ENCODE measurements at regions not wholly inside any gene's neighbourhood (a gene's known extent, or its start where the extent isn't known, plus 50 kb on each side); places are given as distances from the start of the nearest gene placed in this dataset.

- DNase-seq = no peak
- 90 to 92% methylated on average over 3 of the region's 3 CpGs for WGBS, 2 experiments (ENCODE audit: low coverage in 1 of 2, low lambda C conversion rate in 2 of 2, missing lambda C conversion rate in 2 of 2)
- no peaks in the 10 kb centered on the region for H3K27me3 ChIP-seq (replicated peaks; ENCODE audit: insufficient read depth)
These were observed 729.6 kb upstream of the NR2F2 start for GRCh38 chr15:95600884-95601283.

GRCh38 chr15:95601525-95601924 is 729.0 kb upstream of the NR2F2 start:
- Histone ChIP-seq H3K4me3 (no peak overlapping the region), H3K9me3 (ENCODE audit: low read depth) (no peaks in the 10 kb centered on the region), H3K79me2 (ENCODE audit: insufficient read depth) (no peaks in the 10 kb centered on the region), H3K9ac (no peak overlapping the region), H4K20me1 (ENCODE audit: insufficient read depth) (no peaks in the 10 kb centered on the region), H3K9me2 (ENCODE audit: insufficient read depth) (no peaks in the 10 kb centered on the region), H3K27ac (no peak overlapping the region), H3F3A (ENCODE audit: insufficient read depth) (no peaks in the 10 kb centered on the region), H3K36me3 (ENCODE audit: low read depth) (no peaks in the 10 kb centered on the region), H3K4me2 (ENCODE audit: unreplicated experiment) (no peak overlapping the region), H2AFZ (no peak overlapping the region), H3K4me1 (ENCODE audit: insufficient read depth) (peaks cover 13% of the 10 kb centered on the region), H3K27me3 (replicated peaks; ENCODE audit: insufficient read depth) (no peaks in the 10 kb centered on the region)
- TF ChIP-seq EZH2 (IDR thresholded peaks at IDR 0.05; ENCODE audit: insufficient read depth, poor library complexity, severe bottlenecking) (no peak), EZH2phosphoT487 (IDR thresholded peaks at IDR 0.05; ENCODE audit: insufficient read depth, low read depth) (no peak)
- no peak for DNase-seq
- in situ Hi-C loops (cut with MboI) = no loop called here
- 87 to 95% methylated on average over 5 of the region's 5 CpGs for WGBS, 2 experiments (ENCODE audit: low coverage in 1 of 2, low lambda C conversion rate in 2 of 2, missing lambda C conversion rate in 2 of 2)

More at GRCh38 chr15:95600884-95601283, 729.6 kb upstream of the NR2F2 start:
- in situ Hi-C loops (cut with MboI) = no loop called here
- no peak overlapping the region for H3K27ac ChIP-seq
- no peak overlapping the region for H3K9ac ChIP-seq
- no peak overlapping the region for H2AFZ ChIP-seq
- H3K4me3 ChIP-seq = no peak overlapping the region
- H3K9me2 ChIP-seq (ENCODE audit: insufficient read depth) = no peaks in the 10 kb centered on the region
- H3F3A ChIP-seq (ENCODE audit: insufficient read depth) = no peaks in the 10 kb centered on the region
- no peaks in the 10 kb centered on the region for H4K20me1 ChIP-seq (ENCODE audit: insufficient read depth)
- no peaks in the 10 kb centered on the region for H3K36me3 ChIP-seq (ENCODE audit: low read depth)
- no peak for TF ChIP-seq EZH2phosphoT487 (IDR thresholded peaks at IDR 0.05; ENCODE audit: insufficient read depth, low read depth)
- no peak for TF ChIP-seq EZH2 (IDR thresholded peaks at IDR 0.05; ENCODE audit: insufficient read depth, poor library complexity, severe bottlenecking)
- H3K79me2 ChIP-seq (ENCODE audit: insufficient read depth) = no peaks in the 10 kb centered on the region
- H3K4me2 ChIP-seq (ENCODE audit: unreplicated experiment) = no peak overlapping the region
- H3K4me1 ChIP-seq (ENCODE audit: insufficient read depth) = peaks cover 13% of the 10 kb centered on the region
- H3K9me3 ChIP-seq (ENCODE audit: low read depth) = no peaks in the 10 kb centered on the region

GRCh38 chr15:95603802-95604201 is 726.7 kb upstream of the NR2F2 start:
- Histone ChIP-seq H4K20me1 (ENCODE audit: insufficient read depth) (no peaks in the 10 kb centered on the region), H3K79me2 (ENCODE audit: insufficient read depth) (no peaks in the 10 kb centered on the region), H3K4me3 (no peak overlapping the region), H3K27me3 (replicated peaks; ENCODE audit: insufficient read depth) (no peaks in the 10 kb centered on the region), H3K27ac (no peak overlapping the region), H3K9ac (no peak overlapping the region), H3K4me2 (ENCODE audit: unreplicated experiment) (no peak overlapping the region), H3K9me3 (ENCODE audit: low read depth) (no peaks in the 10 kb centered on the region), H3F3A (ENCODE audit: insufficient read depth) (peaks cover 4% of the 10 kb centered on the region), H2AFZ (no peak overlapping the region), H3K36me3 (ENCODE audit: low read depth) (no peaks in the 10 kb centered on the region), H3K4me1 (ENCODE audit: insufficient read depth) (peaks cover 16% of the 10 kb centered on the region), H3K9me2 (ENCODE audit: insufficient read depth) (no peaks in the 10 kb centered on the region)
- 61% methylated on average over 8 of the region's 8 CpGs for WGBS, 2 experiments (ENCODE audit: low coverage in 1 of 2, low lambda C conversion rate in 2 of 2, missing lambda C conversion rate in 2 of 2)
- in situ Hi-C loops (cut with MboI) = no loop called here
- DNase-seq = no peak
- TF ChIP-seq EZH2 (IDR thresholded peaks at IDR 0.05; ENCODE audit: insufficient read depth, poor library complexity, severe bottlenecking) = no peak

GRCh38 chr15:95604634-95605036 is 725.9 kb upstream of the NR2F2 start:
- Histone ChIP-seq H3K36me3 (ENCODE audit: low read depth) (no peaks in the 10 kb centered on the region), H2AFZ (no peak overlapping the region), H3K79me2 (ENCODE audit: insufficient read depth) (no peaks in the 10 kb centered on the region), H3K4me3 (no peak overlapping the region), H3K9ac (no peak overlapping the region), H3K27me3 (replicated peaks; ENCODE audit: insufficient read depth) (no peaks in the 10 kb centered on the region), H3K9me3 (ENCODE audit: low read depth) (no peaks in the 10 kb centered on the region), H4K20me1 (ENCODE audit: insufficient read depth) (no peaks in the 10 kb centered on the region), H3K4me1 (ENCODE audit: insufficient read depth) (peaks cover 23% of the 10 kb centered on the region), H3K4me2 (ENCODE audit: unreplicated experiment) (no peak overlapping the region), H3K27ac (no peak overlapping the region), H3K9me2 (ENCODE audit: insufficient read depth) (no peaks in the 10 kb centered on the region), H3F3A (ENCODE audit: insufficient read depth) (peaks cover 9% of the 10 kb centered on the region)
- in situ Hi-C loops (cut with MboI) = no loop called here
- WGBS, 2 experiments (ENCODE audit: low coverage in 1 of 2, low lambda C conversion rate in 2 of 2, missing lambda C conversion rate in 2 of 2) = 0% methylated on average over 1 of the region's 1 CpG
- peak; percentile 90 for DNase-seq
- no peak for TF ChIP-seq EZH2 (IDR thresholded peaks at IDR 0.05; ENCODE audit: insufficient read depth, poor library complexity, severe bottlenecking)
- no peak for TF ChIP-seq EZH2phosphoT487 (IDR thresholded peaks at IDR 0.05; ENCODE audit: insufficient read depth, low read depth)

GRCh38 chr15:95605098-95605497 is 725.4 kb upstream of the NR2F2 start:
- no peak overlapping the region for H3K4me2 ChIP-seq (ENCODE audit: unreplicated experiment)
- H3K9me3 ChIP-seq (ENCODE audit: low read depth) = no peaks in the 10 kb centered on the region
- H3K79me2 ChIP-seq (ENCODE audit: insufficient read depth) = no peaks in the 10 kb centered on the region
- TF ChIP-seq EZH2phosphoT487 (IDR thresholded peaks at IDR 0.05; ENCODE audit: insufficient read depth, low read depth) = no peak
- no peak for TF ChIP-seq EZH2 (IDR thresholded peaks at IDR 0.05; ENCODE audit: insufficient read depth, poor library complexity, severe bottlenecking)
- H3K4me1 ChIP-seq (ENCODE audit: insufficient read depth) = peaks cover 23% of the 10 kb centered on the region
- no peak for DNase-seq
- no peak overlapping the region for H3K4me3 ChIP-seq
- no peaks in the 10 kb centered on the region for H3K9me2 ChIP-seq (ENCODE audit: insufficient read depth)
- H3K27me3 ChIP-seq (replicated peaks; ENCODE audit: insufficient read depth) = no peaks in the 10 kb centered on the region
- no peak overlapping the region for H3K9ac ChIP-seq
- no peaks in the 10 kb centered on the region for H3K36me3 ChIP-seq (ENCODE audit: low read depth)
- H3F3A ChIP-seq (ENCODE audit: insufficient read depth) = peaks cover 9% of the 10 kb centered on the region
- in situ Hi-C loops (cut with MboI) = no loop called here
- H3K27ac ChIP-seq = no peak overlapping the region
- H4K20me1 ChIP-seq (ENCODE audit: insufficient read depth) = no peaks in the 10 kb centered on the region
- H2AFZ ChIP-seq = no peak overlapping the region

Data from GM23248 (cell line).